Erythroblast (primary cell): ENCODE measurements at regions not wholly inside any gene's neighbourhood (a gene's known extent, or its start where the extent isn't known, plus 50 kb on each side); places are given as distances from the start of the nearest gene placed in this dataset.

ENCODE experiments used
- GATA1 ChIP-seq: IDR thresholded peaks from 2 replicates; pipeline ENCODE4 v1.6.1; 2011; ENCODE audit warnings: low read depth, mild to moderate bottlenecking, control low read depth, low read length, moderate library complexity
- POLR2A ChIP-seq: IDR thresholded peaks from 2 replicates; pipeline ENCODE4 v1.6.1; 2011; ENCODE audit warnings: mild to moderate bottlenecking, low read length

DNA sequence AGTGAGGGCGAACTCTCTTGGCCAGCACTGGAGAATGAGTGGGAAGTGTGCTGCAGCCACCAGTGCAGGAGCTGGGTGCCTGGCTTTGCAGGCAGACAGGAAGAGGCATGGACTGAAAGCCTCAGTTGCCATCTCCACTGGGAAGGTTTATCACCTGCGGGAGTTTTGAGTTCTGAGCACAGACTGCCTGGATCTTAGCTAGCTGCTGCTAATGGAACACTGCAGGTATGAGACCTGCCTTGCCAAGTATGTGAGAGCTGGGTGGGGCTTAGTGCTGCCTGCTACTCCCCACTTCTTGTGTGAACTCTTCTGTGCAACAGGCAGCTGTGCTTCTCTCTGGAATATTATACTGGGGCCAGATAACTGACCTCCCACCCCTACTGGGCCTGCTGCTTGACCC lies 424.1 kb downstream of the TLR4 start:
- TF ChIP-seq POLR2A (no peak), GATA1 (no peak)
